ENCODE measurements at regions not wholly inside any gene's neighbourhood (a gene's known extent, or its start where the extent isn't known, plus 50 kb on each side); places are given as distances from the start of the nearest gene placed in this dataset.

GRCh38 chr20:7346026-7346425, 578.5 kb downstream of the BMP2 start:
- DNase-seq (no peak), ATAC-seq (no peak)
- H3K27me3 ChIP-seq = no peaks in the 10 kb centered on the region
- H3K27ac ChIP-seq = no peak overlapping the region
- H3K9me3 ChIP-seq = no peaks in the 10 kb centered on the region
- intact Hi-C loops (cut with DNase I; ENCODE audit: low total_unique reads) = no loop called here
- H3K4me3 ChIP-seq = no peak overlapping the region
- no peaks in the 10 kb centered on the region for H3K4me1 ChIP-seq
- TF ChIP-seq, protein P1, sequence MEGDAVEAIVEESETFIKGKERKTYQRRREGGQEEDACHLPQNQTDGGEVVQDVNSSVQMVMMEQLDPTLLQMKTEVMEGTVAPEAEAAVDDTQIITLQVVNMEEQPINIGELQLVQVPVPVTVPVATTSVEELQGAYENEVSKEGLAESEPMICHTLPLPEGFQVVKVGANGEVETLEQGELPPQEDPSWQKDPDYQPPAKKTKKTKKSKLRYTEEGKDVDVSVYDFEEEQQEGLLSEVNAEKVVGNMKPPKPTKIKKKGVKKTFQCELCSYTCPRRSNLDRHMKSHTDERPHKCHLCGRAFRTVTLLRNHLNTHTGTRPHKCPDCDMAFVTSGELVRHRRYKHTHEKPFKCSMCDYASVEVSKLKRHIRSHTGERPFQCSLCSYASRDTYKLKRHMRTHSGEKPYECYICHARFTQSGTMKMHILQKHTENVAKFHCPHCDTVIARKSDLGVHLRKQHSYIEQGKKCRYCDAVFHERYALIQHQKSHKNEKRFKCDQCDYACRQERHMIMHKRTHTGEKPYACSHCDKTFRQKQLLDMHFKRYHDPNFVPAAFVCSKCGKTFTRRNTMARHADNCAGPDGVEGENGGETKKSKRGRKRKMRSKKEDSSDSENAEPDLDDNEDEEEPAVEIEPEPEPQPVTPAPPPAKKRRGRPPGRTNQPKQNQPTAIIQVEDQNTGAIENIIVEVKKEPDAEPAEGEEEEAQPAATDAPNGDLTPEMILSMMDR (IDR thresholded peaks at IDR 0.05 in 4 of 5, conservative IDR thresholded peaks at IDR 0.05 in 1 of 5) = no peak
- TF ChIP-seq POLR2A (IDR thresholded peaks at IDR 0.05) = no peak
- H3K36me3 ChIP-seq = no peaks in the 10 kb centered on the region
- in situ Hi-C loops (cut with MboI; ENCODE audit: low sequenced_read_pairs in 4 of 4) = no loop called here

DNA sequence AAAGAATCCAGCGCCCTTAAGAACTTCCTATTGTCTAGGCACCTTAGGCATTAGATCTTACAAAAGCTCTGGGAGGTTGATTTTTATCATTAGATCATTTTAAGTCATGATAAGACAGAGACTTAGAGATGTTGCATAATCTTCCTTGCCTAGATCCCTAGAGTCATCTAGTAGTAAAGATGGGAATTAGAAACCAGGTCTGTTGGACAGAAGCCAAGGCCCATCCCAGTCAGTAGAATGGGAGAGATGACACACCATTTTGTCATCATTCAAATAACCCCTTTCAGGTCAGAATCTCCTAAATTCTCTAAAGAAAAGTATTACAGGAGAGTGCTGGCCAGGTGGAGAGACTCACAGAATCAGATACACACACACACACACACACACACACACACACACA, 579.1 kb downstream of the BMP2 start:
- in situ Hi-C loops (cut with MboI; ENCODE audit: low sequenced_read_pairs in 4 of 4) (no loop called here), intact Hi-C loops (cut with DNase I; ENCODE audit: low total_unique reads) (no loop called here)
- ATAC-seq = no peak
- no peak overlapping the region for H3K27ac ChIP-seq
- no peaks in the 10 kb centered on the region for H3K4me1 ChIP-seq
- DNase-seq = no peak
- TF ChIP-seq, protein P1 (IDR thresholded peaks at IDR 0.05 in 4 of 5, conservative IDR thresholded peaks at IDR 0.05 in 1 of 5) = no peak
- no peak for TF ChIP-seq POLR2A (IDR thresholded peaks at IDR 0.05)
- H3K36me3 ChIP-seq = no peaks in the 10 kb centered on the region
- H3K9me3 ChIP-seq = no peaks in the 10 kb centered on the region
- no peaks in the 10 kb centered on the region for H3K27me3 ChIP-seq
- no peak overlapping the region for H3K4me3 ChIP-seq

DNA sequence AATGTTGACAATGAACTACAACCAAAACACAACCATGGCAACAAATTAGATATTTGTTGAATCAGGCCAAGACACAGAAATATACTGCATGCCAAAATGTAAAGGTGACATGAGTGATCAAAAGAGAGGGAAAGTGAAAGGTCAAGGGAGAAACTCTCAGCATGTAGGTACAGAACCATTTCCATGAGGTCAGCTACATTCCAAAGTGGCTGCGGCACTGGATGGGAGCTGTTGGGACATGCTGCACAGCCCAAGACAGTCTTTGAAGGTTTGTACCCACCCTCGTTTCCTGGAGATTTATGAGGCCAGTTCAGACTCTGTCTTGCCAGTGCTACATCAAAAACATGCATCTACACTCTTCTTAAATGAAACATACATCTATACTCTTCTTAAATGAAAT, 579.9 kb downstream of the BMP2 start:
- ATAC-seq (no peak), DNase-seq (no peak)
- in situ Hi-C loops (cut with MboI; ENCODE audit: low sequenced_read_pairs in 4 of 4) = no loop called here

DNA sequence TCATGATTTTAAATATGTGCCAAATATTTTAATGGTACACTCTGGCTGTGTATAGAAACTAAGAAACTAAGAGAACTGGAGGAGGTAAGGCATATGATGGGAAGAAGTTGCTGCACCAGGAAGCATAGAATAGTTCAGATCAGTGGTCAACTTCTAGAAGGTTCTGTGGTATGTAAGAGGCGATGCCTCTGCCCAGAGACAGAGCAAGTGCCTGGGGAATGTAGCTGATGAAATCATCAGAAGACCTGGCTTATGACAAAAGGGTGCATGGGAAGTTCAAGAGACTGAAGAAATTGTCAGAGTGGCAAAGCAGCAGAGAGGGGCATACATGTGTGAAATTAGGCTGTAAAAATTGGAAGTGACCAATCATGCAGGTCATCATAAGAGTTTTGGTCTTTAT, 580.8 kb downstream of the BMP2 start:
- no peak overlapping the region for H3K4me3 ChIP-seq
- in situ Hi-C loops (cut with MboI; ENCODE audit: low sequenced_read_pairs in 4 of 4) = no loop called here
- TF ChIP-seq, protein P1 (IDR thresholded peaks at IDR 0.05 in 4 of 5, conservative IDR thresholded peaks at IDR 0.05 in 1 of 5) = no peak
- TF ChIP-seq POLR2A (IDR thresholded peaks at IDR 0.05) = no peak

More for the DNA sequence above, 579.9 kb downstream of the BMP2 start:
- intact Hi-C loops (cut with DNase I; ENCODE audit: low total_unique reads) = no loop called here
- H3K27ac ChIP-seq = no peak overlapping the region
- TF ChIP-seq POLR2A (IDR thresholded peaks at IDR 0.05) = no peak
- TF ChIP-seq, protein P1 (IDR thresholded peaks at IDR 0.05 in 4 of 5, conservative IDR thresholded peaks at IDR 0.05 in 1 of 5) = no peak
- no peak overlapping the region for H3K4me3 ChIP-seq
- no peaks in the 10 kb centered on the region for H3K36me3 ChIP-seq
- H3K9me3 ChIP-seq = no peaks in the 10 kb centered on the region
- no peaks in the 10 kb centered on the region for H3K27me3 ChIP-seq
- H3K4me1 ChIP-seq = no peaks in the 10 kb centered on the region

GRCh38 chr20:7352165-7352564, 584.7 kb downstream of the BMP2 start:
- H3K27me3 ChIP-seq = no peaks in the 10 kb centered on the region
- no peak overlapping the region for H3K27ac ChIP-seq
- no peaks in the 10 kb centered on the region for H3K36me3 ChIP-seq
- no peak for ATAC-seq
- DNase-seq = no peak
- no peaks in the 10 kb centered on the region for H3K4me1 ChIP-seq
- in situ Hi-C loops (cut with MboI; ENCODE audit: low sequenced_read_pairs in 4 of 4) = no loop called here
- H3K4me3 ChIP-seq = no peak overlapping the region
- intact Hi-C loops (cut with DNase I; ENCODE audit: low total_unique reads) = no loop called here
- H3K9me3 ChIP-seq = no peaks in the 10 kb centered on the region
- TF ChIP-seq, protein P1 (IDR thresholded peaks at IDR 0.05 in 4 of 5, conservative IDR thresholded peaks at IDR 0.05 in 1 of 5) = no peak
- no peak for TF ChIP-seq POLR2A (IDR thresholded peaks at IDR 0.05)

More for the DNA sequence above, 580.8 kb downstream of the BMP2 start:
- Histone ChIP-seq H3K27ac (no peak overlapping the region), H3K27me3 (no peaks in the 10 kb centered on the region), H3K36me3 (no peaks in the 10 kb centered on the region), H3K4me1 (no peaks in the 10 kb centered on the region), H3K9me3 (no peaks in the 10 kb centered on the region)
- intact Hi-C loops (cut with DNase I; ENCODE audit: low total_unique reads) = no loop called here
- DNase-seq (no peak), ATAC-seq (no peak)
